ENCODE measurements at regions not wholly inside any gene's neighbourhood (a gene's known extent, or its start where the extent isn't known, plus 50 kb on each side); places are given as distances from the start of the nearest gene placed in this dataset.

DNA sequence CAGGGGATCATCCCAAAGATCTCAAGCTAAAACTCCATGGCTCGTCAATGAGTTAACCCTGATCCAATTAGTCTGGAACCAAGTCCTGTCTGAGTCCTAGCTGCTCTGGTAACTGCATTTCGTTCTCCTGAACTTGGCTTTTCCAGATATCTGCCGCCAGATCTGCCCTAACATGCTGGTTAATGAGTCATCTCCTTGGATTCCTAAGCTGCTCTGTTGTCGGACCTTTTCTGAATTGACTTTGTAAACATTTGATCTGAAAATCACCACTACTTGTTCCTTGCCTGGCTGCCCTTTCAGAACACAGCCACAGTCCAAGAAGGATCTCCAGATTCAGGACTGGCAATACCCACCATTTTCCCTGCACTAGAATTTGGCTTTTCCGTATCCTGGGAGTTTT, 473.0 kb downstream of the ZSWIM6 start:
- peaks cover 20% of the 10 kb centered on the region for H3K4me1 Mint-ChIP-seq
- Histone ChIP-seq H3K36me3 (ENCODE audit: control insufficient read depth, insufficient read depth, low read length) (no peaks in the 10 kb centered on the region), H3K27me3 (ENCODE audit: control insufficient read depth, insufficient read depth, low read length, poor library complexity, severe bottlenecking) (no peaks in the 10 kb centered on the region), H3K9me3 (ENCODE audit: control insufficient read depth, low read length) (no peaks in the 10 kb centered on the region), H3K9ac (ENCODE audit: extremely low read depth, low read length, poor library complexity, severe bottlenecking) (no peak overlapping the region), H3K4me1 (ENCODE audit: control insufficient read depth, insufficient read depth, low read length) (peaks cover 10% of the 10 kb centered on the region), H3K4me3 (ENCODE audit: low read length) (no peak overlapping the region), H3K27ac (ENCODE audit: low read depth, low read length) (no peak overlapping the region)
- DNase-seq = no peak
- no peak overlapping the region for H3K27ac Mint-ChIP-seq
- no peak overlapping the region for H3K4me3 Mint-ChIP-seq
- 78 to 84% methylated on average over 5 of the region's 5 CpGs for WGBS, 2 experiments (ENCODE audit: insufficient coverage in 1 of 2, insufficient read length in 1 of 2)
- H3K9me3 Mint-ChIP-seq = no peaks in the 10 kb centered on the region
- peaks cover 3% of the 10 kb centered on the region for H3K27me3 Mint-ChIP-seq (ENCODE audit: insufficient read depth)
- H3K36me3 Mint-ChIP-seq (ENCODE audit: low read depth) = no peaks in the 10 kb centered on the region
- TF ChIP-seq, protein P1, sequence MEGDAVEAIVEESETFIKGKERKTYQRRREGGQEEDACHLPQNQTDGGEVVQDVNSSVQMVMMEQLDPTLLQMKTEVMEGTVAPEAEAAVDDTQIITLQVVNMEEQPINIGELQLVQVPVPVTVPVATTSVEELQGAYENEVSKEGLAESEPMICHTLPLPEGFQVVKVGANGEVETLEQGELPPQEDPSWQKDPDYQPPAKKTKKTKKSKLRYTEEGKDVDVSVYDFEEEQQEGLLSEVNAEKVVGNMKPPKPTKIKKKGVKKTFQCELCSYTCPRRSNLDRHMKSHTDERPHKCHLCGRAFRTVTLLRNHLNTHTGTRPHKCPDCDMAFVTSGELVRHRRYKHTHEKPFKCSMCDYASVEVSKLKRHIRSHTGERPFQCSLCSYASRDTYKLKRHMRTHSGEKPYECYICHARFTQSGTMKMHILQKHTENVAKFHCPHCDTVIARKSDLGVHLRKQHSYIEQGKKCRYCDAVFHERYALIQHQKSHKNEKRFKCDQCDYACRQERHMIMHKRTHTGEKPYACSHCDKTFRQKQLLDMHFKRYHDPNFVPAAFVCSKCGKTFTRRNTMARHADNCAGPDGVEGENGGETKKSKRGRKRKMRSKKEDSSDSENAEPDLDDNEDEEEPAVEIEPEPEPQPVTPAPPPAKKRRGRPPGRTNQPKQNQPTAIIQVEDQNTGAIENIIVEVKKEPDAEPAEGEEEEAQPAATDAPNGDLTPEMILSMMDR (conservative IDR thresholded peaks at IDR 0.05) = no peak

DNA sequence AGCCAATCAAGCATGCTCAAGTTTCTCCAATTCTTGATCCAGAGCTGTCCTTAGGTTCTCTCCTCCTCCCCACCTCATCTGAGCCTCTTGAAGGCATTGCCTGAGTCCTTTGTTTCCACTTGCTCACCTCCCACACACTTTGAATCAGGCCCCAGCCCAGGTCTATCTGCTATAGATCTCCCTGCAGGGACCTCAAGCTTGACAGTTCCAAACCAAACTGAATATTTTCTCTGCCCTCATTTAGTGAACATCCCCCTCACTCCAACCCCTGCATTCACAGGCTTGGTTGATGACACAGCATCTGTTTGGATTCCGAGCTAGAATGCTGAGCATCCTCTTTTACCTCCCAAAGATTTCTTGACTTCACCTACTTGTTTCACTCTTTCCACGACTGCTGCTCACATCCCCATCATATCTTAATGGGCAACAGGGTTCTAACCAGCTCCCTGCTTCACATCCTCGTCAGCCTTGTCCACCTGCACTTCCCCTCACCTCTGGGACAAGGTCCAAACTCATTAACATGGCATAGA, 474.5 kb downstream of the ZSWIM6 start:
- WGBS, 2 experiments (ENCODE audit: insufficient coverage in 1 of 2, insufficient read length in 1 of 2) = 91% methylated on average over 3 of the region's 3 CpGs

DNA sequence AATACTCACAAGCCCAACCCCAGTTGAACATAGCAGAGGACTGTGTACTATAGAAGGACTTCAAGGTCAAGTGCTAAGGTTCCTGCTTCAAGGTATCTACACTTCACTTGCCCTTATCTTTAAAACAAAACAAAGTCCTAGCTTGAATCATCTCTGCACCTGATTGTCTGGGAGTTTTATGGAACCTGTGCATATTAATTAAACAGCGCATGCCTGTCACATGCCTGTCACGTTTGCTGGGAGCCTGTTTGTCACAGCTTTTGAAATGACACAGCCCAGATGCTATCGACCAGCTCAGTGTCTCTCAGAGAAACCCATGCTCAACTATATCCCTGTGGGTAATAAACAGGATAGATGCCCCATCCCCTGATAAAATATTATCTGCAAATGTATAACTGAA, 476.0 kb downstream of the ZSWIM6 start:
- H3K27ac ChIP-seq (ENCODE audit: low read depth, low read length) = no peak overlapping the region
- H3K36me3 ChIP-seq (ENCODE audit: control insufficient read depth, insufficient read depth, low read length) = no peaks in the 10 kb centered on the region
- Mint-ChIP-seq H3K36me3 (ENCODE audit: low read depth) (no peaks in the 10 kb centered on the region), H3K27ac (no peak overlapping the region), H3K27me3 (ENCODE audit: insufficient read depth) (peaks cover 5% of the 10 kb centered on the region), H3K4me1 (peaks cover 5% of the 10 kb centered on the region), H3K9me3 (no peaks in the 10 kb centered on the region), H3K4me3 (no peak overlapping the region)
- no peaks in the 10 kb centered on the region for H3K9me3 ChIP-seq (ENCODE audit: control insufficient read depth, low read length)
- 85 to 100% methylated on average over 2 to 3 of the region's 3 CpGs for WGBS, 2 experiments (ENCODE audit: insufficient coverage in 1 of 2, insufficient read length in 1 of 2)
- no peak overlapping the region for H3K9ac ChIP-seq (ENCODE audit: extremely low read depth, low read length, poor library complexity, severe bottlenecking)
- DNase-seq = no peak
- TF ChIP-seq, protein P1 (conservative IDR thresholded peaks at IDR 0.05) = no peak
- peaks cover 3% of the 10 kb centered on the region for H3K4me1 ChIP-seq (ENCODE audit: control insufficient read depth, insufficient read depth, low read length)
- no peaks in the 10 kb centered on the region for H3K27me3 ChIP-seq (ENCODE audit: control insufficient read depth, insufficient read depth, low read length, poor library complexity, severe bottlenecking)
- H3K4me3 ChIP-seq (ENCODE audit: low read length) = no peak overlapping the region

More for the DNA sequence above, 474.5 kb downstream of the ZSWIM6 start:
- Mint-ChIP-seq H3K36me3 (ENCODE audit: low read depth) (no peaks in the 10 kb centered on the region), H3K4me3 (no peak overlapping the region), H3K9me3 (no peaks in the 10 kb centered on the region), H3K4me1 (peaks cover 13% of the 10 kb centered on the region), H3K27me3 (ENCODE audit: insufficient read depth) (peaks cover 5% of the 10 kb centered on the region), H3K27ac (no peak overlapping the region)
- H3K36me3 ChIP-seq (ENCODE audit: control insufficient read depth, insufficient read depth, low read length) = no peaks in the 10 kb centered on the region
- no peak overlapping the region for H3K27ac ChIP-seq (ENCODE audit: low read depth, low read length)
- peaks cover 4% of the 10 kb centered on the region for H3K4me1 ChIP-seq (ENCODE audit: control insufficient read depth, insufficient read depth, low read length)
- H3K9me3 ChIP-seq (ENCODE audit: control insufficient read depth, low read length) = no peaks in the 10 kb centered on the region
- DNase-seq = no peak
- TF ChIP-seq, protein P1 (conservative IDR thresholded peaks at IDR 0.05) = no peak
- H3K27me3 ChIP-seq (ENCODE audit: control insufficient read depth, insufficient read depth, low read length, poor library complexity, severe bottlenecking) = no peaks in the 10 kb centered on the region
- no peak overlapping the region for H3K4me3 ChIP-seq (ENCODE audit: low read length)
- no peak overlapping the region for H3K9ac ChIP-seq (ENCODE audit: extremely low read depth, low read length, poor library complexity, severe bottlenecking)
